A673 (cell line): ENCODE measurements at regions not wholly inside any gene's neighbourhood (a gene's known extent, or its start where the extent isn't known, plus 50 kb on each side); places are given as distances from the start of the nearest gene placed in this dataset.

Experiments used
- CTCF ChIP-seq: fragments of 300-800, 200-600 bp; sonication (generic); conservative IDR thresholded peaks from 2 replicates; pipeline ENCODE4 v1.5.1; 2017; ENCODE audit warnings: low read depth, mild to moderate bottlenecking, antibody characterized with exemption, low read length, moderate library complexity, mixed read lengths
- EZH2 ChIP-seq: fragments of 200-600 bp; sonication (generic); IDR thresholded peaks from 2 replicates; pipeline ENCODE4 v1.6.1; 2017; ENCODE audit warnings: borderline replicate concordance, low read depth, mild to moderate bottlenecking, mixed read lengths, antibody characterized with exemption, low read length; ENCODE audit not compliant: poor library complexity, severe bottlenecking

- TF ChIP-seq CTCF (peak; percentile 63), EZH2 (no peak)
Observed at GRCh38 chr5:1594357-1595106, 70.8 kb upstream of the LPCAT1 start.
